Fibroblast of lung (primary cell): ENCODE measurements at regions not wholly inside any gene's neighbourhood (a gene's known extent, or its start where the extent isn't known, plus 50 kb on each side); places are given as distances from the start of the nearest gene placed in this dataset.

Experiments
- DNase-seq, 2 donors: peaks; one replicate each; pipeline versions ENCODE4 v3.0.0 to v3.0.0-alpha.2; 2010; ENCODE audit warnings: low read depth in 2 of 2
- H2AFZ ChIP-seq: 2 replicates; pipeline ENCODE4 v1.5.1; 2012; ENCODE audit warnings: low read length, control low read depth, inconsistent platforms
- H3K27ac ChIP-seq: 2 replicates; pipeline ENCODE4 v1.5.1; 2011; ENCODE audit warnings: low read length, control low read depth; ENCODE audit not compliant: insufficient read depth
- H3K27me3 ChIP-seq: 2 replicates; pipeline ENCODE4 v1.5.1; 2011; ENCODE audit warnings: mild to moderate bottlenecking, low read length; ENCODE audit not compliant: control insufficient read depth, insufficient read depth
- H3K36me3 ChIP-seq: 2 replicates; pipeline ENCODE4 v1.5.1; 2011; ENCODE audit warnings: low read length; ENCODE audit not compliant: control insufficient read depth, insufficient read depth
- H3K4me1 ChIP-seq: 2 replicates; pipeline ENCODE4 v1.5.1; 2011; ENCODE audit warnings: low read length; ENCODE audit not compliant: control insufficient read depth, insufficient read depth; ENCODE audit errors: extremely low read depth
- H3K4me2 ChIP-seq: 2 replicates; pipeline ENCODE4 v1.5.1; 2011; ENCODE audit warnings: low read length, control low read depth; ENCODE audit not compliant: insufficient read depth; ENCODE audit errors: extremely low read depth
- H3K4me3 ChIP-seq, 4 experiments: fragments of 200-600 bp in 1 of 4; sonication (generic) in 1 of 4; replicated peaks in 1 of 4; 2 replicates each; pipeline ENCODE4 v1.5.1; 2011 to 2016; ENCODE audit warnings: low read length in 4 of 4, low read depth in 3 of 4, mild to moderate bottlenecking in 3 of 4, control low read depth in 2 of 4, inconsistent platforms in 1 of 4, mixed read lengths in 1 of 4; ENCODE audit not compliant: insufficient read depth in 1 of 4; ENCODE audit errors: control extremely low read depth in 1 of 4
- H3K79me2 ChIP-seq: 2 replicates; pipeline ENCODE4 v1.5.1; 2012; ENCODE audit warnings: mild to moderate bottlenecking, low read length, inconsistent platforms; ENCODE audit not compliant: control insufficient read depth, insufficient read depth
- H3K9ac ChIP-seq: 2 replicates; pipeline ENCODE4 v1.5.1; 2011; ENCODE audit warnings: mild to moderate bottlenecking, low read length, control low read depth; ENCODE audit not compliant: insufficient read depth
- H3K9me3 ChIP-seq: 2 replicates; pipeline ENCODE4 v1.5.1; 2012; ENCODE audit warnings: low read depth, low read length; ENCODE audit not compliant: control insufficient read depth, insufficient read depth
- H4K20me1 ChIP-seq: 2 replicates; pipeline ENCODE4 v1.5.1; 2011; ENCODE audit warnings: low read length; ENCODE audit not compliant: control insufficient read depth, insufficient read depth; ENCODE audit errors: extremely low read depth
- EZH2 ChIP-seq: IDR thresholded peaks from 2 replicates; pipeline ENCODE4 v1.5.1; 2012; ENCODE audit warnings: low read length, control low read depth, mild to moderate bottlenecking; ENCODE audit errors: missing control alignments
- TF ChIP-seq, protein P1 (sequence below), 2 donors: IDR thresholded peaks in 1 of 2; conservative IDR thresholded peaks in 1 of 2; 1 replicate in 1 of 2; 2 replicates in 1 of 2; pipeline ENCODE4 v1.5.1; 2011 to 2012; ENCODE audit warnings: low read length in 2 of 2, control low read depth in 1 of 2, inconsistent platforms in 1 of 2, low read depth in 1 of 2, mild to moderate bottlenecking in 1 of 2

DNA sequence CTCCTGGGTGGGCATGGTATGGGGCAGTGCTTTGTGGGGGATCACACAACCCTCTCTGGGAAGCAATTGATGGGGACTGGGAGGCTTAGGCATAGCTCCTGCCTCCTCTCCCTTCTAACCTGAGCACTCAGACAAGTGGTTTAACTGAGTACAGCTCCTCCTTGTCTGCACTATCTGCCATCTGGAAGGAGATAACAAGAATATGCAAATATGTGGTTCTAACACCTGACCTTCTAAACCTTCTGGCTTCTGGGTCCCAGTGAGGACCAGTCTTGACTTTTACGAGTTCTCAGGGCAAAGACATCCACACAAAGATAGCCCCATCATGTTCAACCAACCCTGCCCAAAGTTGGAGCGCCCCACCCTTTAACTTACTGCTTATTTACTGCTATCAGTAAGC is 381.0 kb upstream of the TSHZ3 start:
- no peak overlapping the region for H3K27ac ChIP-seq
- no peak for DNase-seq
- H2AFZ ChIP-seq = no peak overlapping the region
- H3K9me3 ChIP-seq = no peaks in the 10 kb centered on the region
- no peak overlapping the region for H3K9ac ChIP-seq
- H3K79me2 ChIP-seq = no peaks in the 10 kb centered on the region
- no peaks in the 10 kb centered on the region for H3K4me1 ChIP-seq
- H3K4me2 ChIP-seq = no peak overlapping the region
- no peaks in the 10 kb centered on the region for H3K27me3 ChIP-seq
- H3K4me3 ChIP-seq = no peak overlapping the region
- H4K20me1 ChIP-seq = no peaks in the 10 kb centered on the region
- H3K36me3 ChIP-seq = no peaks in the 10 kb centered on the region
- TF ChIP-seq, protein P1, sequence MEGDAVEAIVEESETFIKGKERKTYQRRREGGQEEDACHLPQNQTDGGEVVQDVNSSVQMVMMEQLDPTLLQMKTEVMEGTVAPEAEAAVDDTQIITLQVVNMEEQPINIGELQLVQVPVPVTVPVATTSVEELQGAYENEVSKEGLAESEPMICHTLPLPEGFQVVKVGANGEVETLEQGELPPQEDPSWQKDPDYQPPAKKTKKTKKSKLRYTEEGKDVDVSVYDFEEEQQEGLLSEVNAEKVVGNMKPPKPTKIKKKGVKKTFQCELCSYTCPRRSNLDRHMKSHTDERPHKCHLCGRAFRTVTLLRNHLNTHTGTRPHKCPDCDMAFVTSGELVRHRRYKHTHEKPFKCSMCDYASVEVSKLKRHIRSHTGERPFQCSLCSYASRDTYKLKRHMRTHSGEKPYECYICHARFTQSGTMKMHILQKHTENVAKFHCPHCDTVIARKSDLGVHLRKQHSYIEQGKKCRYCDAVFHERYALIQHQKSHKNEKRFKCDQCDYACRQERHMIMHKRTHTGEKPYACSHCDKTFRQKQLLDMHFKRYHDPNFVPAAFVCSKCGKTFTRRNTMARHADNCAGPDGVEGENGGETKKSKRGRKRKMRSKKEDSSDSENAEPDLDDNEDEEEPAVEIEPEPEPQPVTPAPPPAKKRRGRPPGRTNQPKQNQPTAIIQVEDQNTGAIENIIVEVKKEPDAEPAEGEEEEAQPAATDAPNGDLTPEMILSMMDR (conservative IDR thresholded peaks at IDR 0.05 in 1 of 2, IDR thresholded peaks at IDR 0.05 in 1 of 2; ENCODE audit: low read depth in 1 of 2, low read length in 2 of 2) = no peak
- no peak for TF ChIP-seq EZH2

GRCh38 chr19:31733591-31733990 is 384.4 kb upstream of the TSHZ3 start:
- H3K4me2 ChIP-seq = no peak overlapping the region
- no peaks in the 10 kb centered on the region for H3K79me2 ChIP-seq
- no peaks in the 10 kb centered on the region for H3K4me1 ChIP-seq
- no peaks in the 10 kb centered on the region for H3K27me3 ChIP-seq
- no peak overlapping the region for H2AFZ ChIP-seq
- no peaks in the 10 kb centered on the region for H3K36me3 ChIP-seq
- no peak for DNase-seq
- H3K9me3 ChIP-seq = no peaks in the 10 kb centered on the region
- no peak overlapping the region for H3K27ac ChIP-seq
- no peak overlapping the region for H3K9ac ChIP-seq
- TF ChIP-seq, protein P1 (conservative IDR thresholded peaks at IDR 0.05 in 1 of 2, IDR thresholded peaks at IDR 0.05 in 1 of 2; ENCODE audit: low read depth in 1 of 2, low read length in 2 of 2) = no peak
- no peak for TF ChIP-seq EZH2
- no peaks in the 10 kb centered on the region for H4K20me1 ChIP-seq
- H3K4me3 ChIP-seq = no peak overlapping the region

DNA sequence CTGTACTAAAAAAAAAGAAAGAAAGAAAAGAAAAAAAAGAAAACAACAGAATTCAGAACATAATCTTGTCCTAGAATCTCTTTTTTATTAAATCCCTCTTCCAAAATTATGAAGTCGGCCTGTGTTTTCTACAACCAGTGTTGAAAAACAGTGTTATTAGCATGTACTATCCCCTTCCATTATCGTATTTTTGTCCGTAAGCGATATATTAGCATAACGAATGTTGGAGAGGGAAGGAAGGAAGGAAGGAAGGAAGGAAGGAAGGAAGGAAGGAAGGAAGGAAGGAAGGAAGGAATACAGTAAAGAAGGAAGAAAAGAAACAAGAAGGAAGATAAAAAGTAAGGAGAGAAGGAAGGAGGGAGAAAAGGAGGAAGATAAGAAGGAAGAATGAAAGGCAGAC is 393.0 kb upstream of the TSHZ3 start:
- no peaks in the 10 kb centered on the region for H4K20me1 ChIP-seq
- no peak overlapping the region for H3K27ac ChIP-seq
- TF ChIP-seq, protein P1 (conservative IDR thresholded peaks at IDR 0.05 in 1 of 2, IDR thresholded peaks at IDR 0.05 in 1 of 2; ENCODE audit: low read depth in 1 of 2, low read length in 2 of 2) = no peak
- no peak for TF ChIP-seq EZH2
- DNase-seq = no peak
- no peaks in the 10 kb centered on the region for H3K27me3 ChIP-seq
- no peaks in the 10 kb centered on the region for H3K79me2 ChIP-seq
- H3K4me3 ChIP-seq = no peak overlapping the region
- H3K36me3 ChIP-seq = no peaks in the 10 kb centered on the region
- H2AFZ ChIP-seq = no peak overlapping the region
- H3K4me1 ChIP-seq = no peaks in the 10 kb centered on the region
- H3K4me2 ChIP-seq = no peak overlapping the region
- no peak overlapping the region for H3K9ac ChIP-seq
- no peaks in the 10 kb centered on the region for H3K9me3 ChIP-seq
